ENCODE measurements at regions not wholly inside any gene's neighbourhood (a gene's known extent, or its start where the extent isn't known, plus 50 kb on each side); places are given as distances from the start of the nearest gene placed in this dataset.

GRCh38 chr12:68559984-68560850, 50.5 kb upstream of the RAP1B start:
- no peak for TF ChIP-seq CTCF (optimal IDR thresholded peaks at IDR 0.05 in 1 of 3, IDR thresholded peaks at IDR 0.05 in 1 of 3, conservative IDR thresholded peaks at IDR 0.05 in 1 of 3; ENCODE audit: extremely low read depth in 1 of 3, insufficient read depth in 2 of 3, low read length in 3 of 3)
- no peak for TF ChIP-seq EZH2 (IDR thresholded peaks at IDR 0.05; ENCODE audit: low read length)

All from keratinocyte (primary cell).